HCT116 (cell line): ENCODE measurements at regions not wholly inside any gene's neighbourhood (a gene's known extent, or its start where the extent isn't known, plus 50 kb on each side); places are given as distances from the start of the nearest gene placed in this dataset.

Experiments
- CBX3 ChIP-seq: IDR thresholded peaks from 2 replicates; pipeline ENCODE4 v1.6.1; 2012; ENCODE audit warnings: low read depth
- CEBPB ChIP-seq: IDR thresholded peaks from 2 replicates; pipeline ENCODE4 v1.6.1; 2012; ENCODE audit warnings: low read depth
- CTCF ChIP-seq, 3 experiments: fragments of 200-600 bp in 1 of 3; sonication (generic) in 1 of 3; IDR thresholded peaks in 2 of 3; conservative IDR thresholded peaks in 1 of 3; 2 replicates each; pipeline ENCODE4 v1.5.1; 2012 to 2017; ENCODE audit warnings: low read depth in 2 of 3, low read length in 2 of 3, antibody characterized with exemption in 1 of 3, borderline replicate concordance in 1 of 3, control low read depth in 1 of 3, mild to moderate bottlenecking in 1 of 3, mixed read lengths in 1 of 3, mixed run types in 1 of 3, moderate library complexity in 1 of 3; ENCODE audit not compliant: insufficient read depth in 1 of 3
- EGR1 ChIP-seq: IDR thresholded peaks from 2 replicates; pipeline ENCODE4 v1.6.1; 2012; ENCODE audit warnings: low read depth
- EZH2 ChIP-seq: fragments of 200-600 bp; sonication (generic); IDR thresholded peaks from 2 replicates; pipeline ENCODE4 v1.6.1; 2017; ENCODE audit warnings: antibody characterized with exemption, mixed run types
- EZH2phosphoT487 ChIP-seq: fragments of 200-600 bp; IDR thresholded peaks from 2 replicates; pipeline ENCODE4 v1.6.1; 2018; ENCODE audit warnings: antibody characterized with exemption, borderline replicate concordance
- FOSL1 ChIP-seq: IDR thresholded peaks from 2 replicates; pipeline ENCODE4 v1.6.1; 2012; ENCODE audit warnings: low read depth
- POLR2A ChIP-seq: IDR thresholded peaks from 2 replicates; pipeline ENCODE4 v1.7.0; 2011; ENCODE audit warnings: borderline replicate concordance; ENCODE audit not compliant: insufficient read depth, insufficient read length; ENCODE audit errors: extremely low read depth
- POLR2AphosphoS5 ChIP-seq: IDR thresholded peaks from 2 replicates; pipeline ENCODE4 v1.6.1; 2011; ENCODE audit warnings: mild to moderate bottlenecking, low read depth, low read length, moderate library complexity
- RAD21 ChIP-seq: IDR thresholded peaks from 2 replicates; pipeline ENCODE4 v1.6.1; 2012; ENCODE audit warnings: low read depth, mild to moderate bottlenecking
- SP1 ChIP-seq: IDR thresholded peaks from 2 replicates; pipeline ENCODE4 v1.6.1; 2012; ENCODE audit warnings: low read depth
- SRF ChIP-seq: IDR thresholded peaks from 2 replicates; pipeline ENCODE4 v1.6.1; 2012; ENCODE audit warnings: low read depth
- YY1 ChIP-seq: IDR thresholded peaks from 2 replicates; pipeline ENCODE4 v1.6.1; 2011; ENCODE audit warnings: low read length, low read depth, moderate library complexity, mild to moderate bottlenecking; ENCODE audit not compliant: insufficient replicate concordance; ENCODE audit errors: extremely low read depth

- TF ChIP-seq YY1 = no peak
- TF ChIP-seq CTCF (IDR thresholded peaks at IDR 0.05 in 2 of 3, conservative IDR thresholded peaks at IDR 0.05 in 1 of 3; ENCODE audit: borderline replicate concordance in 1 of 3, insufficient read depth in 1 of 3, low read depth in 2 of 3, low read length in 2 of 3) = no peak
- no peak for TF ChIP-seq EZH2
- TF ChIP-seq POLR2AphosphoS5 = no peak
- TF ChIP-seq RAD21 = no peak
- no peak for TF ChIP-seq POLR2A
- no peak for TF ChIP-seq SRF
- no peak for TF ChIP-seq EZH2phosphoT487
- TF ChIP-seq CEBPB = no peak
- TF ChIP-seq CBX3 = no peak
- TF ChIP-seq EGR1 = no peak
- no peak for TF ChIP-seq SP1
- TF ChIP-seq FOSL1 = no peak
Measured at GRCh38 chr2:15756011-15756550, 164.4 kb downstream of the DDX1 start.
